ENCODE measurements at regions not wholly inside any gene's neighbourhood (a gene's known extent, or its start where the extent isn't known, plus 50 kb on each side); places are given as distances from the start of the nearest gene placed in this dataset.

- TF ChIP-seq CTCF (IDR thresholded peaks at IDR 0.05; ENCODE audit: low read length) (no peak), EZH2 (optimal IDR thresholded peaks at IDR 0.05; ENCODE audit: low read depth, low read length) (no peak), EZH2phosphoT487 (IDR thresholded peaks at IDR 0.05; ENCODE audit: low read length) (no peak)
Observed at GRCh38 chr3:66655671-66656070, 154.8 kb upstream of the LRIG1 start.
